Muscle layer of colon (tissue), 2 donors: ENCODE measurements at regions not wholly inside any gene's neighbourhood (a gene's known extent, or its start where the extent isn't known, plus 50 kb on each side); places are given as distances from the start of the nearest gene placed in this dataset.

Experiments used
- H3K27ac ChIP-seq: one replicate; pipeline ENCODE4 v1.7.0; 2013; ENCODE audit warnings: low read depth, mild to moderate bottlenecking, low read length, moderate library complexity
- H3K27me3 ChIP-seq, 2 donors: one replicate each; pipeline ENCODE4 v1.7.0; 2013; ENCODE audit warnings: low read length in 2 of 2, mild to moderate bottlenecking in 2 of 2; ENCODE audit not compliant: insufficient read depth in 2 of 2, control insufficient read depth in 1 of 2
- H3K36me3 ChIP-seq: one replicate; pipeline ENCODE4 v1.7.0; 2013; ENCODE audit warnings: mild to moderate bottlenecking, low read length; ENCODE audit not compliant: insufficient read depth
- H3K4me1 ChIP-seq: one replicate; pipeline ENCODE4 v1.7.0; 2013; ENCODE audit warnings: mild to moderate bottlenecking, low read length; ENCODE audit not compliant: insufficient read depth
- H3K4me3 ChIP-seq, 2 donors: one replicate each; pipeline ENCODE4 v1.7.0; 2013; ENCODE audit warnings: low read length in 2 of 2, low read depth in 1 of 2, mild to moderate bottlenecking in 1 of 2, moderate library complexity in 1 of 2
- H3K9ac ChIP-seq: one replicate; pipeline ENCODE4 v1.7.0; 2013; ENCODE audit warnings: low read length
- H3K9me3 ChIP-seq: one replicate; pipeline ENCODE4 v1.7.0; 2013; ENCODE audit warnings: mild to moderate bottlenecking, low read length
- donor health status: abdominal sarcoma.
- donor health status: Adenocarcinoma of cecum.

DNA sequence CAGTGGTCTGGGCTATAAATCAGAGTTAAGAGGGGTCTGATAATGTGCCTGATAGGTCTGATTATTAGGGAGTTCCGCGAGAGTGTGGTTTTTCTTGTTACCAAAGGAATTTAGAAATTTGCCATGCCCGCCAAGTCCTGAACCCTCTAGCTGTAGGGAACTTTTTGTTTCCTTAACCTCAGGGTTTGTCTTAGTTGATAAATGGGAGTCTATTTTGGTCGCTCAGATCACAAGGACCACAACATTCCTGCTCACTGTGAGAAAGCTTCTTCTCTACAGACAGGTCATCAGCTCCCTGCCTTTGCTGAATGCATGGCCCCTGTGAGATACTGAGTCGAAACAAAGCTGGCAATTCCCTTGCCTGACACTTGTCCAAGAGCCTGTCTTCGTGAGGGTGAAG is 497.8 kb downstream of the HS3ST4 start:
- Histone ChIP-seq H3K36me3 (no peaks in the 10 kb centered on the region), H3K27ac (no peak overlapping the region), H3K4me1 (no peaks in the 10 kb centered on the region), H3K4me3 (no peak overlapping the region), H3K27me3 (no peaks in the 10 kb centered on the region), H3K9ac (no peak overlapping the region), H3K9me3 (no peaks in the 10 kb centered on the region)

DNA sequence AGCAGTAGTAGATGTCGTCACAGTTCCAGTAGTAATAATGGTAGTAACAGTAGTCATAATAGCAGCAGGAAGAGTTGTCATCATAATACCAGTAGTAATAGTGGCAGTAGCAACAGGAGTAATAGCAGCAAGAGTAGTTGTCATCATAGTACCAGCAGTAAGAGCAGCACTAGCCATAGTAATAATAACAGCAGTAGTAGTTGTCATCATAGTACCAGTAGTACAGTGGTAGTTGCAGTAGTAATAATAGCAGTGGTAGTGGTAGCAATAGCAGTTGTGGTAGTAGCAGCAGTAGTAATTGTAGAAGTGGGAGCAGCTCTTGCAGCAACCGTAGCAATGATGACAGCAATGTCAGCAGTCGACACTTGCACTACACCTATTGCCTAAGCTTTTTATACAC is 502.8 kb downstream of the HS3ST4 start:
- Histone ChIP-seq H3K27me3 (no peaks in the 10 kb centered on the region), H3K4me3 (no peak overlapping the region), H3K9me3 (no peaks in the 10 kb centered on the region), H3K9ac (no peak overlapping the region), H3K36me3 (no peaks in the 10 kb centered on the region), H3K4me1 (no peaks in the 10 kb centered on the region), H3K27ac (no peak overlapping the region)

DNA sequence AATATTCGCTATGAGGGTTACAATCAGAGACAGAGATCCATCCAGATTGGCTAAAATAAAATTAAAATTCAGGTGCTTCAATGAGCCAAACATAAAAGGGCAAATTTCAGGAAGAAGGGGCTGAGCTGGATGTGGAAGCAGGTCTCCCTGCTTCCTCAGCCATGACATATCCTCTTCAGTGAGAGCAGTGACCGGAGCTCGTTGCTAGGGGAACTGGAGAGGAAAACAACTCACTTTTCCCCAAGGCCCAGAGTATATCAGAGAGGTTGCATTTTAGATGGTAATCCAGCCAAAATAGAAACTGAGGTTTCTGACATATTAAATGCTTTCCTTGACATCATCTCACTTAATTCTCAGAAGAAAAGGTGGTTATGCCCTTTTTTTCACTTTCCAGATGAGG is 503.5 kb downstream of the HS3ST4 start:
- H3K27ac ChIP-seq = no peak overlapping the region
- no peak overlapping the region for H3K9ac ChIP-seq
- H3K4me3 ChIP-seq = no peak overlapping the region
- H3K4me1 ChIP-seq = no peaks in the 10 kb centered on the region
- no peaks in the 10 kb centered on the region for H3K9me3 ChIP-seq
- no peaks in the 10 kb centered on the region for H3K36me3 ChIP-seq
- H3K27me3 ChIP-seq = no peaks in the 10 kb centered on the region

DNA sequence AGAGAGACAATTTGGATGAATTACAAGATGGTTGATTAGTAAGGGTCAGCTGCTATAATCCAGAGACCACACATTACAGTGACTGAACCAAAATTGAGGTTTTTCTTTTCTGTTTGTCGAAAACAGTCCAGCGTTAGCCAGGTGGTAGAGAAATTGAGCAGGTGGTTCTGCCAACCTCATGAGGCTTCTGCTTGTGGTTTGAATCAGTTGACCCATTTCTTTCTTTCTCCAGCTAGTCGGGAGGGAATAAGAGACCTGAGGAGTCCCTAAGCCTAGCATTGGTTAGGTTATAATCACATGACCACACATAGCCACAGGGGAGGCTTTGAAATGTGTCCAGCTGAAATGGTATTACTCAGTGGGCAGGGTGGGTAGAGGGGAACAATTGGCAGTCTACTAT is 504.6 kb downstream of the HS3ST4 start:
- no peak overlapping the region for H3K27ac ChIP-seq
- H3K9ac ChIP-seq = no peak overlapping the region
- H3K36me3 ChIP-seq = no peaks in the 10 kb centered on the region
- no peaks in the 10 kb centered on the region for H3K9me3 ChIP-seq
- no peaks in the 10 kb centered on the region for H3K27me3 ChIP-seq
- H3K4me1 ChIP-seq = no peaks in the 10 kb centered on the region
- H3K4me3 ChIP-seq = no peak overlapping the region

DNA sequence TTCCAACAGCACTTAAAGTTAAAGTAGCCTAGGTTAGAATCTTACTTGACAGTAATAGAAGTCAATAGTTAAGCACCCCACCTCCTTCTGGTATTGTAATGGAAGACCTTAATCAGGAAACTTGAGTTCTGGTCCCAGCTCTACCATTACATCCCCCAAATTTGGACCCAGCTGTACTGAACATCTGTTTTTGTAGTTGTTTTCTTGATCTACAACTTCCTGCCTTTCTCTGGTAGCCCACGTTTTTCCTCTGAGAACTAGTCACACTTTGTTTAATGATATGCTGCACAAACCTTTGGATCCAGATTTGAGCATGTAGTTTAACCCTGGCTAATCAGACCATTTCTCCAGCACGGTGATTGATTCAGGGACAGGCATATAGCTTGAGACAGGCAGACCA is 505.0 kb downstream of the HS3ST4 start:
- Histone ChIP-seq H3K9me3 (no peaks in the 10 kb centered on the region), H3K4me1 (no peaks in the 10 kb centered on the region), H3K9ac (no peak overlapping the region), H3K36me3 (no peaks in the 10 kb centered on the region), H3K27ac (no peak overlapping the region), H3K4me3 (no peak overlapping the region), H3K27me3 (no peaks in the 10 kb centered on the region)

DNA sequence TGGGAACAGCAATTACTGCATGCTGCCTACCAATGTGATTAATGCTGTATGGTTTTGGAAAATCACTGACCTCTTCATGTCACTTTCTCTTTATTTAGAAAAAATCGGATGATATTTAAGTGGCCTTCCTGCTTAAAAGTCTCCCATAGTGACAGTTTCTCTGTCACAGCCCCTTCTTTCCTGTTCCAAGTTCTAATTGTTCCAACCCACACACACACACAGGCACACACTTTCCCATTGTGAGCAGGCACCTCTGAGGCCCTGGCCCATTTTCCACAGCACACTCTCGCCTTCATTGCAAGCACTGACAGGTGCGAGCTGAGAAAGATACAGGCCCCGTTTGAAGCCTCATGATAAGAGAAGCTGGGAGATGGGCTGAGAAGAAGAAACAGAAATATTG is 505.9 kb downstream of the HS3ST4 start:
- Histone ChIP-seq H3K4me3 (no peak overlapping the region), H3K9me3 (no peaks in the 10 kb centered on the region), H3K9ac (no peak overlapping the region), H3K4me1 (no peaks in the 10 kb centered on the region), H3K36me3 (no peaks in the 10 kb centered on the region), H3K27ac (no peak overlapping the region), H3K27me3 (no peaks in the 10 kb centered on the region)

DNA sequence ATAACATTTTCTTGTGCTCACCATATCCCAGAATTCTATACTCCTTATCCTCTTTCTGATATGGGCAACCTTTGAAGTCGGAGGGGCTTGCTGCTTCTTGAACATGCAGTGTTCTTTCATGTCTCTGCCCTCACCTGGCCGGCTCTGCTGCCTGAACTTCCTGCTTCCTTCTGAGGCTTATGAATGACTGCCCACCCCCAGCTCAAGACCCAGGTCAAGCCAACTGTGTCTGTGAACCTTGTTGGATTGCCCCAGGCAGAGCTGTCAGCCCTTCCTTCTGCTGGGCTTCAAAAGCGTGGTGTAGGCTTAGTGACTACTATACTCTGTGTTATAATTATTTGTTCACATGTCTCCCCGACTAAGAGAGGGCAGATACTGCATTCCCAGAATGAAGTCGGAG is 506.5 kb downstream of the HS3ST4 start:
- no peaks in the 10 kb centered on the region for H3K9me3 ChIP-seq
- no peak overlapping the region for H3K9ac ChIP-seq
- H3K36me3 ChIP-seq = no peaks in the 10 kb centered on the region
- H3K4me3 ChIP-seq = no peak overlapping the region
- no peak overlapping the region for H3K27ac ChIP-seq
- no peaks in the 10 kb centered on the region for H3K4me1 ChIP-seq
- H3K27me3 ChIP-seq = no peaks in the 10 kb centered on the region

DNA sequence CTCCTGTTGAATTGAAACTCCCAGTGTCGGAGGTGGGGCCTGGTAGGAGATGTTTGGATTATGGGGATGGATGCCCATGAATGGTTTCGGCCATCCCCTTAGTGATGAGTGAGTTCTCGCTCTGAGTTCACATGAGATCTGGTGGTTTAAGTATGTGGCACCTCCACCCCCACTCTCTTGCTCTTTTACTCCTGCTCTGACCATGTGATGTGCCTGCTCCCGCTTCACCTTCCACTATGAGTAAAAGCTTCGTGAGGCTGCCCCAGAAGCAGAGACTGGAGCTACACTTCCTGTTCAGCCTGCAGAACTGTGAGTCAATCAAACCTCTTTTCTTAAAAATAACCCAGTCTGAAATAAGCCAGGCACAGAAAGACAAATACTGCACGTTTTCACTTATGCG is 512.4 kb downstream of the HS3ST4 start:
- Histone ChIP-seq H3K9me3 (no peaks in the 10 kb centered on the region), H3K9ac (no peak overlapping the region)

DNA sequence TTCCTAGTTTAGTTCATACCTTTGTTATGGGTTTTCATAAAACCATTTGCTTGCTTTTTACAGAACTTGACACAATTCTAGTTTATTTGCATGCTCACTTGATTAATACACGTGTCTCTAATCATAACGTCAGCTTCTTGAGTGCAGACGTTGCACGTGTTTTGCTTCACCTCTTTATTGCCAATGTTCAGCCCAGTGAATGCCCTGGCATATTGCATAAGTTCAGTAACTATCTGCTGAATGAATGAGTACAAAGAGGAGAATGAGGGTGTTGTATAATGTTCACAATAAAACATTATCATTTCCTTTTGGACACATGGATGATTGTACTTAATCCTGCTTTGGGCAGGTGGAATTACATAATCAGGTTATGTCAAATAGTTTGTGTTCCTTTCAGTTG is 519.8 kb downstream of the HS3ST4 start:
- Histone ChIP-seq H3K36me3 (no peaks in the 10 kb centered on the region), H3K9ac (no peak overlapping the region), H3K27ac (no peak overlapping the region), H3K4me3 (no peak overlapping the region), H3K4me1 (no peaks in the 10 kb centered on the region), H3K9me3 (no peaks in the 10 kb centered on the region), H3K27me3 (no peaks in the 10 kb centered on the region)

More for the DNA sequence above, 512.4 kb downstream of the HS3ST4 start:
- Histone ChIP-seq H3K27ac (no peak overlapping the region), H3K4me3 (no peak overlapping the region), H3K27me3 (no peaks in the 10 kb centered on the region), H3K36me3 (no peaks in the 10 kb centered on the region), H3K4me1 (no peaks in the 10 kb centered on the region)

DNA sequence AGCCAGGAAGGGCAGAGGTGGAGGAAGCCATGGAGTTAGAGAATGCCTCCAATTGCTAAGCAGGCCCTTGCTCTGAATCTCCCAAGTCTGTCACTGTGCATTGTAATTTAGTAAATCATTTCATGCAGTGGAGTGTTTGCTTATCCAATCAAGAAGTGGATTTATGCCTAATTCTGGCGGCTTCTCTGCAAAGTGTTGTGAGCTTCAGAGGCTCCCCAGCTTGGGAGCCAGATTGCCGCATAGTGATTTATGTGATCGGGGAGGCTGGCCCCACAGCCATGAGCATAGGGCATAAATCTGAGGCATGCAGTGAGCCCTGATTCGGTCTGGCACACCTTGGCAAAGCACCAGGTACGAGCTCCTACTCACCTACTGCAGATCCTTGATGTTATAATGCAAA is 520.8 kb downstream of the HS3ST4 start:
- Histone ChIP-seq H3K36me3 (no peaks in the 10 kb centered on the region), H3K27me3 (no peaks in the 10 kb centered on the region), H3K9ac (no peak overlapping the region), H3K4me3 (no peak overlapping the region), H3K27ac (no peak overlapping the region), H3K4me1 (no peaks in the 10 kb centered on the region), H3K9me3 (no peaks in the 10 kb centered on the region)

DNA sequence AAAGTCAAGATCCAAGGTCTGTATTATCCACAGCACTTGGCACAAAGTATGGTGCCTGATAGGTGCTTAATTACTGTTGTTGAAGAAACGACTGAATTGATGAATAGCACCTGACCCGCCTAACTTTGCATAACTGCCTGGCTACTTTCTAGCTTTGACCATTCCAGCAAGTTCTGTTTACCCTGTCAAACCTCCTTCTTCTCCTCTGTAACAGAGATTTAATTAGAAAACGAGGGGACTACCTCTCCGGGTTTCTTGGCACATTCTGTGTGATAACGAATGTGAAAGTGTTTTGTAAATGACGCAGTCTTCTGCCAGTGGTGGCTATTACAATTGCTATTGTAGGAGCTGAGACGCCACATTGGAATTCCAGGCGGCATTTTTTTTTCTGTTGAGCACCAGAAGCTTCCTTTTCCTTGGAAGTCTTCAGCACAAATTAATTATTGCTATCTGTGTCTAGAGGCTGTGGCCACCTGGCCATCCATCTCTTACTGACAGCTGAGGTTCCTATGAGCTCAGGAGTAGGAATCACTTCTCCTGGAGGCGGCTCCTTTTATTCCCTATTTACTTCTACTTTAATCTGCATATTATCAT is 522.9 kb downstream of the HS3ST4 start:
- Histone ChIP-seq H3K4me3 (peak overlapping the region in 1 of 2 donors; percentile 13), H3K4me1 (no peaks in the 10 kb centered on the region), H3K9ac (no peak overlapping the region), H3K27me3 (no peaks in the 10 kb centered on the region), H3K9me3 (no peaks in the 10 kb centered on the region), H3K36me3 (no peaks in the 10 kb centered on the region), H3K27ac (no peak overlapping the region)

DNA sequence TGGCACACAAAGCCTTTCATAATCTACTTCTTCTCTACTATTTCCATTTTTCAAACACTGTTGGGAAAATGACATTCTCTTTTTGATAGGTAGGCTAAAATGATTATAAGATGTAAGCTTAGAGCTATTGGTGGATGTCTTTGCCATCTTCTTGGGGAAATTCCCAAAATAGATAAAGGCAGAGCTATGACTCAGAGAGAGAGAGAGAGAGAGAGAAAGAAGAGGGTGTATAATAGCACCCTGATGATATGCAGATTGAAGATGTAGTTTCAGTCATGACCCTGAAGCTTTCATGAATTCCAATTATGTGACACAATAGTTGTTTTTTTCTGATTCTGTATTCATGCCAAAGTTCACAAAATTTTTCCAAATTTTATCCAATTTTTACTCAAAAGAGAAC is 529.1 kb downstream of the HS3ST4 start:
- Histone ChIP-seq H3K36me3 (no peaks in the 10 kb centered on the region), H3K9ac (no peak overlapping the region), H3K4me3 (no peak overlapping the region), H3K27ac (no peak overlapping the region), H3K4me1 (no peaks in the 10 kb centered on the region), H3K9me3 (no peaks in the 10 kb centered on the region), H3K27me3 (no peaks in the 10 kb centered on the region)
